ENCODE measurements at regions not wholly inside any gene's neighbourhood (a gene's known extent, or its start where the extent isn't known, plus 50 kb on each side); places are given as distances from the start of the nearest gene placed in this dataset.

GRCh38 chr5:144844086-144844485 lies 673.4 kb downstream of the KCTD16 start:
- Histone ChIP-seq H3K4me3 (no peak overlapping the region), H3K4me1 (no peaks in the 10 kb centered on the region), H3K27ac (no peak overlapping the region), H3K4me2 (no peak overlapping the region), H3K9me3 (no peaks in the 10 kb centered on the region)
- no peak for TF ChIP-seq MAFK (IDR thresholded peaks at IDR 0.05; ENCODE audit: partially characterized antibody)
- TF ChIP-seq CHD2 (IDR thresholded peaks at IDR 0.05; ENCODE audit: low read length, partially characterized antibody): no peak
- TF ChIP-seq SMC3 (IDR thresholded peaks at IDR 0.05): no peak
- TF ChIP-seq CHD4 (IDR thresholded peaks at IDR 0.05; ENCODE audit: borderline replicate concordance): no peak
- TF ChIP-seq KDM1A (IDR thresholded peaks at IDR 0.05; ENCODE audit: low read depth): no peak
- no peak for TF ChIP-seq GATA3 (IDR thresholded peaks at IDR 0.05; ENCODE audit: borderline replicate concordance)
- TF ChIP-seq PHF8 (IDR thresholded peaks at IDR 0.05; ENCODE audit: borderline replicate concordance, low read depth): no peak
- no peak for TF ChIP-seq RNF2 (IDR thresholded peaks at IDR 0.05; ENCODE audit: borderline replicate concordance, low read depth)
- TF ChIP-seq TP53 (CRISPR knock-in tag; IDR thresholded peaks at IDR 0.05): no peak
- TF ChIP-seq BCL3 (IDR thresholded peaks at IDR 0.05): no peak
- no peak for TF ChIP-seq PBX3 (IDR thresholded peaks at IDR 0.05)
- TF ChIP-seq FOXS1 (CRISPR knock-in tag; IDR thresholded peaks at IDR 0.05): no peak
- DNase-seq (ENCODE audit: low read depth in 1 of 2, low spot score in 1 of 2): no peak
- no peak for ATAC-seq
- POLR2A ChIA-PET: no interaction called here
- FAIRE-seq: no peak
- CTCF ChIA-PET: no interaction called here
- 62% methylated on average over 2 of the region's 2 CpGs for WGBS (ENCODE audit: missing lambda C conversion rate)

GRCh38 chr5:144832416-144832815 lies 661.7 kb downstream of the KCTD16 start:
- FAIRE-seq: no peak
- POLR2A ChIA-PET: no interaction called here

More at GRCh38 chr5:144832416-144832815, 661.7 kb downstream of the KCTD16 start:
- H3K9me3 ChIP-seq: no peaks in the 10 kb centered on the region
- no peak overlapping the region for H3K4me2 ChIP-seq
- H3K4me3 ChIP-seq: no peak overlapping the region
- no peaks in the 10 kb centered on the region for H3K4me1 ChIP-seq
- DNase-seq (ENCODE audit: low read depth in 1 of 2, low spot score in 1 of 2) (no peak), ATAC-seq (no peak)
- no peak overlapping the region for H3K27ac ChIP-seq
- CTCF ChIA-PET: no interaction called here
- no peak for TF ChIP-seq CHD2 (IDR thresholded peaks at IDR 0.05; ENCODE audit: low read length, partially characterized antibody)
- TF ChIP-seq PBX3 (IDR thresholded peaks at IDR 0.05): no peak
- TF ChIP-seq CHD4 (IDR thresholded peaks at IDR 0.05; ENCODE audit: borderline replicate concordance): no peak
- TF ChIP-seq HEYL (CRISPR knock-in tag; IDR thresholded peaks at IDR 0.05): no peak
- no peak for TF ChIP-seq SMC3 (IDR thresholded peaks at IDR 0.05)
- TF ChIP-seq POLR2A (IDR thresholded peaks at IDR 0.05; ENCODE audit: low read length): no peak
- no peak for TF ChIP-seq CBX8 (IDR thresholded peaks at IDR 0.05)
- TF ChIP-seq RARB (CRISPR knock-in tag; IDR thresholded peaks at IDR 0.05): no peak
- TF ChIP-seq EHMT2 (IDR thresholded peaks at IDR 0.05; ENCODE audit: low read depth): no peak
- no peak for TF ChIP-seq E2F6 (IDR thresholded peaks at IDR 0.05; ENCODE audit: borderline replicate concordance, low read depth)
- TF ChIP-seq MAZ (IDR thresholded peaks at IDR 0.05; ENCODE audit: borderline replicate concordance, low read depth, low read length): no peak
- no peak for TF ChIP-seq ZSCAN20 (CRISPR knock-in tag; IDR thresholded peaks at IDR 0.05)
- no peak for TF ChIP-seq HOXB5 (CRISPR knock-in tag; IDR thresholded peaks at IDR 0.05)
- no peak for TF ChIP-seq REST (IDR thresholded peaks at IDR 0.05)
- TF ChIP-seq CBX2 (IDR thresholded peaks at IDR 0.05; ENCODE audit: borderline replicate concordance, low read depth): no peak
- no peak for TF ChIP-seq CTCF (IDR thresholded peaks at IDR 0.05)
- TF ChIP-seq USF2 (IDR thresholded peaks at IDR 0.05): no peak
- TF ChIP-seq FOSB (CRISPR knock-in tag; IDR thresholded peaks at IDR 0.05): no peak

Data from A549 (cell line).